Skeletal muscle cell (primary cell): ENCODE measurements at regions not wholly inside any gene's neighbourhood (a gene's known extent, or its start where the extent isn't known, plus 50 kb on each side); places are given as distances from the start of the nearest gene placed in this dataset.
A peak's percentile ranks its signal among the peaks of the same experiment; 100 is the strongest.
"Not testable (repeated sequence)": the region's sequence is repeated elsewhere in the genome, so short reads cannot be mapped to it uniquely, and the experiment has no call there.

Experiments used
- DNase-seq: peaks from one replicate; pipeline ENCODE4 v3.0.0-alpha.2; 2010; ENCODE audit warnings: low read depth
- H3K4me3 ChIP-seq: 2 replicates; pipeline ENCODE4 v1.5.1; 2011; ENCODE audit warnings: low read depth, mild to moderate bottlenecking, control low read depth, low read length, moderate library complexity

DNA sequence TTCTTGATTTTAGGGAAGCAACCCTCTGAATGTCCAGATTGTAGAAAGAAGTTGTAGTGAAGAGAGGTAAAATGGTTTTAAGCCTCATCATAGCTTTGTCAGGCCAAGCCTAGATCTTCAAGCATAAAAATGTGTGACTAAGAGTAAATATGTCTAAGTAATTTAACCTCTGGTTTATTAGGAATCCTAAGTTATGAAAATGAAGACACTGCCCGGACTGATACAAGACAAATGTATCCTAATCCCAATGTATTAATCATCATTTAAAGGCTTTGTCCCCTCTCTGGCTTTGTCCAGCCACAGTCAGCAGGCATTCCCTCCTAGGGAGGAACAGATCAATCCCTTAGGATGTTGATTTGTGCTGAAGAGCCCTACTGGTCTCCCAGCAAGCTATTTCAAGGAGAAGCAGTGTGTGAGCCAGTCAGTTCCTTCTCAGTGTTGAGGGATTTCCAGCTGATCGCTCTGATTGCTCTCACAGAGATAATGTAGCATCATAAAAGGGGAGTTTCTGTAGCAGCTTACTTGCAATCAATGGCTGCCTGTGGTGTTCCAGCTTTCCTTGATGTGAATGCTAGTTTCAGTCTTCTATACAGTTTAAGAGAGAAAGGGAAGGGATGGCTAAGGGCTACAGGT lies 796.1 kb downstream of the EPHA4 start:
- DNase-seq, result no peak
- H3K4me3 ChIP-seq, result no peak overlapping the region

DNA sequence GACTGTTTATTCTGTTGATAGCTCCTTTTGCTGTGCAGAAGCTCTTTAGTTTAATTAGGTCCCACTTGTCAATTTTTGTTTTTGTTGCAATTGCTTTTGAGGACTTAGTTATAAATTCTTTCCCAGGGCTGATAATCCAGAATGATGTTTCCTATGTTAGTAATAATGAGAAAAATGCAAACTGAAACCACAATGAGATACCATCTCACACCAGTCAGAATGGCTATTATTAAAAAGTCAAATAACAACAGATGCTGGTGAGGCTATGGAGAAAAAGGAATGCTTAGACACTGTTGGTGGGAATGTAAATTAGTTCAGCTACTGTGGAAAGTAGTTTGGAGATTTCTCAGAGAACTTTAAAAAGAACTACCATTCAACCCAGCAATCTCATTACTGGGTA lies 793.0 kb downstream of the EPHA4 start:
- not testable (repeated sequence) for H3K4me3 ChIP-seq, DNase-seq

DNA sequence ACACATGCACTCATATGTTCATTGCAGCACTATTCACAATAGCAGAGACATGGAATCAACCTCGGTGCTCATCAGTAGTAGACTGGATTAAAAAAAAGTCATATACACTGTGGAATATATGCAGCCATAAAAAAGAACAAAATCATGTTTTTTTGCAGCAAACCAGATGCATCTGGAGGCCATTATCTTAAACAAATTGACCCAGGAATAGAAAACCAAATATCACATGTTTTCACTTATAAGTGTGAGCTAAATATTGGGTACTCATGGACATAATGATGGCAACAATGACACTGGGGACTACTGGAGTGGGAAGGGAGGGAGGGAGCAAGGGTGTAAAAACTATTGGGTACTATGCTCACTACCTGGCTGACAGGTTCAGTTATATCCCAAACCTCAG lies 792.6 kb downstream of the EPHA4 start:
- no peak for DNase-seq
- H3K4me3 ChIP-seq, result no peak overlapping the region

DNA sequence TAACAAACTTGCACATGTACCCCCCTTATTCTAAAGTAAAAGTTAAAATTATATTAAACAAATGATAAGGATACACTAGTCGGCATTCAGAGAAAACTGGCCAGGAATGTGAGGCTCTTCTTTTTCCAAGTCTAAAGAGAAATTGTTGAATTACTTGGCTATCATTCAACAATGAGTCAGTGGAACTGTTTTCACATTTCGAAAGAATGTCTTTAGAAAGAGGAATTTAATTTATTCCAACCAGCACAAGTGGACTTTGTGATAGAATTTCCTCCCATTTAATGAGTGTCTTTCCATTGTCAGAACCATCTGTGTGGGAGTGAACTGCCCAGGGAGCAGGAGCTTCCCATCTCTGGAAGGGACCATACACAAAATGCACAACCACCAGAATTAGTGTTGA lies 792.2 kb downstream of the EPHA4 start:
- DNase-seq, result peak; percentile 56

DNA sequence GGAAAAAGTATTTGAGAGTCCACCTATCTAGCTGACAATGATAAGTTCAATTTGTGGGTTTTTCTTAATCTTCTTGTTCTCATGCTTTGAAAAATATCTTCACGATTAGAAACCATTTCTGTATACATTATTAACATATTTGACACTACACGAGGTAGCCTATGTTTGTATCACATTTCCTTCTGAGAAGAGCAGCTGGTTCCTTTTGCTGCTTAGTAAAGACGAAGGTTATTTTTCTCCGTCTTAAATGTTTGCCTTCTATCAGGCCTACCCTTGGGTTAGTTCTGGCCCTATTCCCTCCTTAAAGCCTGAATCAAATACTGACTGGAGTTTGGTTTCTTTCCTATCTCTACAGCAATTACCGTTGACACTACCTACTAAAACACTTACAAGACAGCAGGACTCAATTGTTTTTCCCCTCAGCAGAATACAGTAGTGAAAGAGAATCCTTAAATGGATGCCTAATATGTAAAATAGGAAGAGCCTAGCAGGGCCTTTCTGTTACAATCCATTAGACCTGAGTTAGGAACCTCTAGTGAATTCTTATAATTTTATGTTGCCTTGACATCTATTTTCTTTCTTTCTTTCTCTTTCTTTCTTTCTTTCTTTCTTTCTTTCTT lies 790.4 kb downstream of the EPHA4 start:
- DNase-seq, result no peak
- H3K4me3 ChIP-seq, result no peak overlapping the region

More for the DNA sequence above, 792.2 kb downstream of the EPHA4 start:
- H3K4me3 ChIP-seq, result no peak overlapping the region

DNA sequence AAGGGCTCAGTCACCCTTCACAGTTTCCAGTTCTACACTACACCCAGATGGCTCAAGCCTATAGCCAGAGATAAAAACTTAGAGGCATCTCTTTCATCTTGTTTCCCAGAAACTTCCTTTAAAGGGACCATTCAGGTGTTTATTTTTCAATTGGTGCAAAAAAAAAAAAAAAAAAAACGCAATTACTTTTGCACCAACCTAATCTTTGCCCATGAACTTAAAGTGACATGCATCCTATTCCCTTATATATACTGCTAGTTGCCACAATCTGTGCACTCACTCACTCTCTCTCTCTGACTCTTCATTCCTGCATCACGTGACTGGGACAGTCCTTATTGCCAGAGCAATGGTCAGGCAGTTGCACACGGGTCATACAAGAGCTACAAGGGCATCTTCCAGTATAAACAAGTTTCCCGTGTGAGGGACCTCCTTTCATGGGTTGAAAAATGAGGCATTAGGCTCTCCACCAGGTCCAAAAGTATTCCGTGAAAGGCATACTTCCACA lies 789.4 kb downstream of the EPHA4 start:
- no peak overlapping the region for H3K4me3 ChIP-seq
- DNase-seq, result no peak

DNA sequence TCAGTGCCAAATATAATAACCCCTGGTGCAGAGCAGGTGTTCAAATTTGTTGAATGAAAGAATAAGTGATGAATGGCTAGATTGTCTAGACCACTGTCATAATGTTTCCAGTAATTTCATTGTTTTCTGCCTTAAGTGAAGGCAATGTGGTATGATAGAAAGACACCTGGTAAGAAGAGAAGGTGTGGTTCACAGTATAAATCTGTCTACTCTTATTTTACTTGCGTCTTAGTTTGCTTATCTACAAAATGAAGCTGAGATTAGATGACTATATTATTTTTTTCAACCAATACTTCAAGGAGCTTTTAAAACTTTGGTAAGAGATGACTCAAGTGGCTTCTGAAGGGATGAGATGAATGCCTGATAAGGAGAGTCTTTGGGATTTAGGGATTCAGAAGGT lies 788.4 kb downstream of the EPHA4 start:
- H3K4me3 ChIP-seq, result no peak overlapping the region
- DNase-seq, result no peak

DNA sequence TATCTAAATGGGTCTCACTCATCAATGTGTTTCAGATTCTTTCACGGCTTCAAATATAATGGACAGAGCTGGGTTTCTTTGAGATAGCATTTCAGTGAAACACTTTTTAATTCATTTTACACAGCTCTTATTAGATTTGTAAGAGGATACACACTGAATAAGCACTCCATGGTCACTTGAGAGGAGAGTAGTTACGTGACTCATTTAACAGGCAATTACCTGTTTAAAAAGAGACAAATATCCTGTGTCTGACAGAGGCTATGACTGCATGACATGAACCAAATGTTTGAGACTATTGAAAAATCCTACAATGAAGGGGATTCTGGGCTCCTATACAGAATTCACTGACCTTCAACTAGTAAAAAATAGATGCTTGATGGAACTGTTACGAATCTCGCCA lies 786.9 kb downstream of the EPHA4 start:
- no peak for DNase-seq
- no peak overlapping the region for H3K4me3 ChIP-seq

DNA sequence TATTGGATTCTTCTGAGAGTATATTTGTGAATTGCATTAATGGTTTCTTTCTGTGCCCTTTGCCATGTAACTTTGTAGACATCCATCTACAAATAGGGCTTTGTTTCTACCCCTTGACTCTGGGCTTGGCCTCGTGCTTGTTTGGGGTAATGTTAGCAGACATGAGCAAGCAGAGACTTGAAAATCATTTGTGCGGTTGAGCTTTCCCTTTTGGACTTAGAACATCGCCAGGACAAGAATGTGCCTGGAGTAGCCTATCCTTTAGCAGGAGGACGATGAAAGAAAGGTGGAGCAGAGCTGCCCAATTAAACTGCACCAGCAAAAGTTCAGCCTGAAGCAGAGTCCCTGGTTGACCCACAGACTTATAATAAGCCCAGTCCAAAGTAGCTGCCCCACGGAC lies 785.9 kb downstream of the EPHA4 start:
- no peak for DNase-seq
- H3K4me3 ChIP-seq, result no peak overlapping the region

DNA sequence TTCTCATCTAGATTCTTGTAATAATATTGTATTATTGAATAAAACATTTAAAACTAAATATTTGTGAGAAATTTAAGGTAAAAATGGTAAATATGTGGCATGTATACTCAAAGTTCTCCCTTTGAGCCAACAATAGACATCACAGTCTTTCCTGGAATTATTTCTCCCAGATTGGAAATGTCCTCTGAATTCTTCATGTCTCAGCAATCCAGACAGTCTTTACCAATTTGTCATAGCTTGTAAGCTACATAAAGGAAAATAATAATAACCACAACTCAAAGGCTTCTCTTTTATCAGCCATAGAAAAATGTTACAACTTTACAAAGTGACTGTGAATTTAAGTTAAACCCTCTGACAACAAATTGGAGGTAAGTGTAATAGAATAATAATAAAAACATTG lies 784.9 kb downstream of the EPHA4 start:
- DNase-seq, result no peak
- H3K4me3 ChIP-seq, result no peak overlapping the region

DNA sequence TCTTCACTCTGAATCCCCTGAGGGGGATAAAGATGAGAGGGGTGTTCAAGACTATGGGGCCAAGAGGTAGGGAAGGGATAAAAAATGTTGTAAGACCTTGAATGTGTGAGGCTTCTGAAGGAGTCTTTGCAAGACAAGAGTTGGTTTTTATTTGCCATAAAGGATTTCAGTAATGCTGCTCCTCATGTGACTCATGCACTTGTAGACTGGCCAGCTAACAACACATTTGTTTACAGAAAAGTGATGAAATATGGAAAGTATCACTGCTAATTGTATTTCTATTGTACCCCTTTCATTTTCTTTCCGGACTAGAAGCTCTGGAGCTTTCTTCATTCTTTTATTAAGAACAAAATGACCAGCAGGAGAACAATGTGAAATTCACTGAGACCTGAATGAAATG lies 782.1 kb downstream of the EPHA4 start:
- DNase-seq, result peak; percentile 28

DNA sequence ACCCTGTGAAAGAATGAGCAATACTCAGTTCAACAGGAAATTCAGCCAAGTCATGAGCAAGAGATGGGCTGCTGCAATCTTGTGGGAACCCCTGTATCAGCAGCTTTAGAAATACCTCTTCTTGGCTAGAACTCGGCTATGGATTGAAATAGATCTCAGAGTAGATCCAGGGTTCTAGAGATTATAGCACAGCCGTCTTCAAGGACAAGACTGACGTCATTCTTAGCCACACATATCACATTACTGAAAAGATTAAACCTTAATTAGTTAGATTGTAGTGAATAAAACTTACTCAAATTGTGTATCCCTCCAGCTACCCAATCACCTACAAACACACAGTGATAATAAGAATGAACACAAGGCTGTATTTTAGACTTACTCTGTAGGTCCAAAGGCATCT lies 776.4 kb downstream of the EPHA4 start:
- H3K4me3 ChIP-seq, result no peak overlapping the region
- no peak for DNase-seq

More for the DNA sequence above, 782.1 kb downstream of the EPHA4 start:
- H3K4me3 ChIP-seq, result no peak overlapping the region

DNA sequence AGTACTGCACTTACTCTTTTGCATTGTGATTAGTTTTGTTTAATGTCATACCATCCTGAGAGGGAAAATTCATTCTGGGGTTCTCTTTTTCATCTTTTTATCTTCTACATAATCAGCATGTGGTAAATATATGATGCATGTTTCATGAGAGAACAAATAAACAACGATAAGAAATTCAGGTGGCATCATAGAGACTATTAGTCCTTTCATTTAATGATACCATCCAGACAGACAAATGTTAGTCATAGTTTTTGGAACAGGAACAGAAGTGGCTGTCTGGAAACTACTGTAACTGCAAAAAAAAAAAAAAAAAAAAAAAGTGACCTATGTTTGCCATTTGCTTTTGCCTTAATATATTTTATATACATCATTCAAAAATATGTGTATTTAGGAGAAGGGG lies 761.0 kb downstream of the EPHA4 start:
- DNase-seq, result no peak
- no peak overlapping the region for H3K4me3 ChIP-seq

DNA sequence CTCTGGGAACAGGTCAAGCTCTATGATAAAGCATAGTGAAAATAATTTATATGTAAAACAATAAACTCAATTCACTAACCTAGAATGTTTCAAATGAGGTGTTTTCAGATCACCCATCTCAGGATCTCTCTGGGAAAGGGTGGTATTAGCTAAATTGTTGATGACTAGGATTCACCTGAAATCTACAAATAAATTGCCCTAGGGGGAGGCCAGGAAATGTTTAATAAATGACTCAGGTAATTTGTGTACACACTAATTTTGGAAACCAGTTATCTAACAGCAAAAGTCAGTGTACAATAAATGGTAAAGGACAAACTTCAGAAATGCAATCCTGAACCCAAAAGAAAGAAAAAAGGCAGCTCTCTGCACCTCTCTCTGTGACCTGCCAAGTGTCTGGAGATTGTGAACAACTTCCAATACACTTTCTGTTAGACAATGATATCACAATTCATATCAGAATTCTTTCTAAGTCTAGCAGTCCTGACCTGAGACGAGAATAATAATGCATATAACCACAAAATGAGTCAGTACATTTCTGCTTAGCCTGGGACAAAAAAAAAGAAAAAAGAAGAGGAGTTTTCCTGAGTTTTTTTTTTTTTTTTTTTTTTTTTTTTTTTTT lies 760.0 kb downstream of the EPHA4 start:
- no peak overlapping the region for H3K4me3 ChIP-seq
- peak; percentile 2 for DNase-seq

DNA sequence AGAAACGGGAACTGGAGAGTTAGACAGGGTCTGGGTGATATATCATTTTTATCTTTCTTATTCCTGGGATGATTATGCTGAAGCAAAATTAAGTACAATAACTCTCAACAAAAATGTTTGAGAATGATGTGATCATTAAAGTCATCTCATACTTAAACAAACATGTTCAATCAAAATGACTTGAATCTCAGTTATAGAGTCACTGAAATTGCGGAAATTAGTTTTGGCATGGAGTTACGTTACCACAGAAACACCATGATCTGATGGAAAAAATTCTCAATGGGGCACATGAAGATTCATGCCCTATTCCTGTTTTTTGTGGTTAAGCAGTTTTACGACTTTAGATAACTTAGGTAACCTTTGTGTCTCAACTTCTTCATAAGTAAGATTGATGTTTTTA lies 757.7 kb downstream of the EPHA4 start:
- H3K4me3 ChIP-seq, result no peak overlapping the region

DNA sequence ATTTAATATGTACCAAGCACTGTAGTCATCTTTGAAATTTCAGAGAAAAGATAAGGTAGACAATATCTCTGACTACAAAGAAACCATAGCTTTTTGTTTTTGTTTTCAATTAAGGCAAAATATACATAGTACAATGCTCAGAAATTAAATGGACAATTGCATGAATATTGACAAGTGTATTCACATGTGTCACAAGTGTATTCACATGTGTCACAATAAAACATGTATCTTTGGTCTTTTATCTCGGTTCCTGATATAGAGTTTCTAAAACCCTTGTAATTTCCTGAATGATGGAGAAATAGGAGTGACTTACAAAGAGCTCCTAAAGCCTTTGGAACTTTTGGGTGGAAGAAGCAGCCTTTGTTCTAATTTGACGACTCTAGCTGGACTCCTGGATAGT lies 756.4 kb downstream of the EPHA4 start:
- no peak for DNase-seq
- no peak overlapping the region for H3K4me3 ChIP-seq

More for the DNA sequence above, 757.7 kb downstream of the EPHA4 start:
- DNase-seq, result no peak

DNA sequence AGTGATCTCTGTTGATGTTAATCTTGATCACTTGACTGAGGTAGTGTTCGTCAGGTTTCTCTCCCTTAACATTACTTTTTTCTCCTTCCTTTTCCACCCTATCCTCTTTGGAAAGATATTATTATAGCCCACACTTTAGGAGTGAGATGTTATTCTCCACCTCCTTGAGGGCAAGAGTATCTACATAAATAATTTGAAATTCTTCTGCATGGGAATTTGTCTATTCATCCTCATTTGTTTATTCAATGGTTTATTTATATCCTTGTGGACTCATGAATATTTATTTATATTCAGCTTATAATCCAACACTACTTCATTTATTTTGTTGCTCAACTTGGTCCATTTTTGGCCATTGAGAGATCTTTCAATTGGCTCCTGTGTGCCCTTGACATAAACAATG lies 750.4 kb downstream of the EPHA4 start:
- DNase-seq, result no peak
- H3K4me3 ChIP-seq, result no peak overlapping the region

DNA sequence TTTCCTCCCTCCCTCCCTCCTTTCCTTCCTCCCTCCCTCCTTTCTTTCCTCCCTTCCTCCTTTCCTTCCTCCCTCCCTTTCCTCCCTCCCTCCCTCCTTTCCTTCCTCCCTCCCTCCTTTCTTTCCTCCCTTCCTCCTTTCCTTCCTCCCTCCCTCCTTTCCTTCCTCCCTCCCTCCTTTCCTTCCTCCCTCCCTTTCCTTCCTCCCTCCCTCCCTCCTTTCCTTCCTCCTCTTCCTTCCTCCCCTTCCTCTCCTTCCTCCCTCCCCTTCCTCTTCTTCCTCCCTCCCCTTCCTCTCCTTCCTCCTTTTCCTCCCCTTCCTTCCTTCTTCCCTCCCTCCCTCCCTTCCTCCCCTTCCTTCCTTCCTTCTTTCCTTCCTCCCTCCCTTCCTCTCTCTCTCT lies 748.5 kb downstream of the EPHA4 start:
- DNase-seq, H3K4me3 ChIP-seq: not testable (repeated sequence)

DNA sequence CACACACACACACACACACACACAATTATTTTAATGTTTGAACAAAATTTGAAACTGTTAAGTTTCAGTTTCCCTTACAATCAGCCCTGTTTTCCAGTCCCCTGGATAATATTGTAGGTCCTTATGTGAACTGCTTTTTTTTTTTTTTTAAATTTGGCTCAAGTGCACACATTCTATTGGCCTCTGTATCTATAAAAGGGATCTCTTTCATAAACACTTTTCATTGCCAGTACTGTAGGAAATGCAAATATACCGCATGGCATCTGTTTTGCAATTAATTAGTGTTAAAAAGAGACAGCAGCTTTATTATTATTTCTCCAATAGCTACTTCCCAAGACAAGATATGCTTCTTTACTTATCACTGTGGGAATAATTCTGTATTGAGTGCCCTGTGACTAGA lies 738.7 kb downstream of the EPHA4 start:
- no peak overlapping the region for H3K4me3 ChIP-seq

DNA sequence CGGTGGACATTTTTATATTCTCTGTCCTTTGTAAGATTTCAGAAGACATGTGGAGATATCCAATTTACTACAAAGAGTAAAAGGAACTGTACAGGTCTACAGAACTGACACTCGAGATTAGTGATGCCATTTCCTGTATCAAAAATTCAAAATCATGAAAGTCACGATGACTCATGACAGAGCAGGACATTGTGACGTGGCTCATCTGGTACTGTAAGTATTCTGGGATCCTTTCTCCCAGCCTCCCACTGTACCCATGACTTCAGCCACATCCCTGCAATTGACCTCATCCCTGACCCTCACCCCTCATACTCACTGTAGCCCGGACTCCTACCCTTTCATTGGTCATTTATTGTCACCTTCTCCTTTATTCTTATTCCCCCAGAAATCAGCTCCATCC lies 736.5 kb downstream of the EPHA4 start:
- no peak for DNase-seq
- H3K4me3 ChIP-seq, result no peak overlapping the region

More for the DNA sequence above, 738.7 kb downstream of the EPHA4 start:
- no peak for DNase-seq

DNA sequence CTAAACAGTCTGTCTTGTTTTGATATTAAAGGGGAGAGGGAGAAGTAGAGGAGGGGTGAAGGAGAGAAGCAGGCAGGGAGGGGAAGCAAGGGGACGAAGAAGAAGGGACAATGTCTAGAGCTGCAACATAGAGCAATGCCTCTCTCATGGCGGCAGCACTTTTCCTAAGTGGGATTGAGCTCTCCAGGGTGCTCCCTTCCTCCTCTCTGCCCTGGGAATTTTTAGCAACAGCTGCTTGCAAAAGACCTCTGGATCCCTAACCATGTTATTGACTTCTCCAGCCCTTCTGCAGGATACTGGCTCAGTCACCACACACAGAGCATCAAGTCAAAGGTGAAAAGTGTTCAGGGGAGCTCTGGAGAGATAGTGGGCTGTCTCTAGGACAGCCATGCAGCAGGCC lies 734.9 kb downstream of the EPHA4 start:
- H3K4me3 ChIP-seq, result no peak overlapping the region

More for the DNA sequence above, 734.9 kb downstream of the EPHA4 start:
- DNase-seq, result no peak
